ENCODE measurements at regions not wholly inside any gene's neighbourhood (a gene's known extent, or its start where the extent isn't known, plus 50 kb on each side); places are given as distances from the start of the nearest gene placed in this dataset.

DNA sequence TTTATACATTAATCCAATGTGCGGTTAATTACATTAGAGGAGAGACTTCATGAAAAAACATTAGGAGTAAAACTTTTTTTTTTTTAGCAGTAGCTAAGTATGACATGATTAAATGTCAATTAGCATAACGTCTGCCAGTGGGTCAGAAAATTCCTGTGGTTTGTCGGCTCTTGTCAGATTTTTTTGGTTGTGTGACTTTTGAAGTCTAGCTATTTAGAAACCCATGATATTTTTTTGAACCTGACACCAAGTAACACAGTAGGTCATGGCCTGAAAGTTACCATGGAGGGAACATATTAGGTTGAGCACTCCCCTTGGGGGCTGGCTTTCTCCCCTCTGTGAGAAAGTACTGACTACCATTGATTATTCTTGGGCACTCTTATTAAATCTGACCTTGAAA, 84.8 kb upstream of the ALDH1A1 start:
- no peak for DNase-seq (ENCODE audit: low read depth)
- no peak overlapping the region for H3K4me3 ChIP-seq (ENCODE audit: control insufficient read depth, low read depth, low read length)
- TF ChIP-seq, protein P1, sequence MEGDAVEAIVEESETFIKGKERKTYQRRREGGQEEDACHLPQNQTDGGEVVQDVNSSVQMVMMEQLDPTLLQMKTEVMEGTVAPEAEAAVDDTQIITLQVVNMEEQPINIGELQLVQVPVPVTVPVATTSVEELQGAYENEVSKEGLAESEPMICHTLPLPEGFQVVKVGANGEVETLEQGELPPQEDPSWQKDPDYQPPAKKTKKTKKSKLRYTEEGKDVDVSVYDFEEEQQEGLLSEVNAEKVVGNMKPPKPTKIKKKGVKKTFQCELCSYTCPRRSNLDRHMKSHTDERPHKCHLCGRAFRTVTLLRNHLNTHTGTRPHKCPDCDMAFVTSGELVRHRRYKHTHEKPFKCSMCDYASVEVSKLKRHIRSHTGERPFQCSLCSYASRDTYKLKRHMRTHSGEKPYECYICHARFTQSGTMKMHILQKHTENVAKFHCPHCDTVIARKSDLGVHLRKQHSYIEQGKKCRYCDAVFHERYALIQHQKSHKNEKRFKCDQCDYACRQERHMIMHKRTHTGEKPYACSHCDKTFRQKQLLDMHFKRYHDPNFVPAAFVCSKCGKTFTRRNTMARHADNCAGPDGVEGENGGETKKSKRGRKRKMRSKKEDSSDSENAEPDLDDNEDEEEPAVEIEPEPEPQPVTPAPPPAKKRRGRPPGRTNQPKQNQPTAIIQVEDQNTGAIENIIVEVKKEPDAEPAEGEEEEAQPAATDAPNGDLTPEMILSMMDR (IDR thresholded peaks at IDR 0.05; ENCODE audit: control insufficient read depth, insufficient read depth, low read depth, low read length, missing control alignments), result no peak

DNA sequence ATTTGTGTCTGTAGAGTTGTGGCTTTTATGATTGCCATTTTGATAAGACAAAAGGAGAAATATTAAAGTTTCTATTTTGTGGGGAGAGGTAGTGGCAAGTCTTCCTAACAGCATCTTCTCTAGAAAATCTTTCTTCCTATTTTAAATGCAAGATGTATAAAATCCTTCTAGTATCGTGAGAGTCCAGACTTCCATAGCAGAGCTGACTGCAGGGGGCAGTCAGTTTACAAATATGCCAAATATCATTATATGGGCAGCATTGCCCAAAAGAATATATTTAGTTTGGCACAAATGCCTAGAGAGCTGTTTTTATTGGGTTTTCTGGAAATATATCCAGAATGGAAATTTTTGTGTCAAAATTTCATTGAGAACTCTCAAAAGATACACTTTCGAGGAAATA, 82.1 kb upstream of the ALDH1A1 start:
- TF ChIP-seq, protein P1 (IDR thresholded peaks at IDR 0.05; ENCODE audit: control insufficient read depth, insufficient read depth, low read depth, low read length, missing control alignments), result peak; percentile 16
- H3K4me3 ChIP-seq (ENCODE audit: control insufficient read depth, low read depth, low read length), result no peak overlapping the region
- no peak for DNase-seq (ENCODE audit: low read depth)

DNA sequence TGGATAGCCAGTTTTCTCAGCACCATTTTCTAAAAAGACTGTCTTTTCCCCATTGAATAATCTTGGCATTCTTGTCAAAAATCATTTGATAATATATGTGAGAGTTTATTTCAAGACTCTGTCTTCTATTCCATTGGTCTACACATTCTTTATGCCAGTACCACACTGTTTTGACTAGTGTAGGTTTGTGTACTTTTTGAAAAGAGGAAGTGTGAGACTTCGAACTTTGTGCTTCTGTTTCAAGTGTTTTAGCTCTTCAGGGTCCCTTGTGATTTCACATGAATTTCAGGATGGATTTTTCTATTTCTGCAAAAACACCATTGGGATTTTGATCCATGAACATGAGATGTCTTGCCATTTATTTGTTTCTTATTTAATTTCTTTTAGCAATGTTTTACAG, 78.5 kb upstream of the ALDH1A1 start:
- no peak for DNase-seq (ENCODE audit: low read depth)
- H3K4me3 ChIP-seq (ENCODE audit: control insufficient read depth, low read depth, low read length), result no peak overlapping the region
- TF ChIP-seq, protein P1 (IDR thresholded peaks at IDR 0.05; ENCODE audit: control insufficient read depth, insufficient read depth, low read depth, low read length, missing control alignments), result no peak

DNA sequence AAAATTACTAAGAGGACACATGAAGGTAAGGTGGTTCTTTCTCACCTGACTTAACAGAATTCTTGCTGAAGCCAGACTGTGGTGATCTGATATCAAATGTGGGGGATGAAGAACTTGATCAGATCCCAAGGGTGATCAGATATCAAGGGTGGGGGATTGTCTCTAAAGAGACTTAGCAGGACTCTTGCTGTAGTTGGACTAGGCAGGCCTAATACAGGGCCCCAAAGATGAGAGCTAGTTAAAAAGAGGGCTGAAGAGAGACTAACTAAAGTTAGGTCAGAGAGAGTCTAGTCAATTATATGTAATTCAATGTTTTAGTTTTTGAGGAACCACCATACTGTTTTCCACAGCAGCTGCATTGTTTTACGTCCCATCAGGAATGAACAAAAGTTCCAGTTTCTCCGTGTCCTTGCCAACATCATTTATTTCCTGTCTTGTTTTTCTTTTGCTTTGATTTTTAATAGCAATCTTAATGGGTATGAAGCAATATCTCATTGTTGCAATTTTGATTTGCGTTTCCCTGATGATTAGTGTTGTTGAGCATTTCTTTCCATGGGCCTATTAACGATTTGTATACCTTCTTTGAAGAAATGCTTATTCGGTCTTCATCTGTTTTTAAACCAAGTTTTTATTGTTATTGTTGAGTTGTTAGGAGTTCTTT, 77.6 kb upstream of the ALDH1A1 start:
- no peak overlapping the region for H3K4me3 ChIP-seq (ENCODE audit: control insufficient read depth, low read depth, low read length)
- no peak for DNase-seq (ENCODE audit: low read depth)
- TF ChIP-seq, protein P1 (IDR thresholded peaks at IDR 0.05; ENCODE audit: control insufficient read depth, insufficient read depth, low read depth, low read length, missing control alignments), result no peak

DNA sequence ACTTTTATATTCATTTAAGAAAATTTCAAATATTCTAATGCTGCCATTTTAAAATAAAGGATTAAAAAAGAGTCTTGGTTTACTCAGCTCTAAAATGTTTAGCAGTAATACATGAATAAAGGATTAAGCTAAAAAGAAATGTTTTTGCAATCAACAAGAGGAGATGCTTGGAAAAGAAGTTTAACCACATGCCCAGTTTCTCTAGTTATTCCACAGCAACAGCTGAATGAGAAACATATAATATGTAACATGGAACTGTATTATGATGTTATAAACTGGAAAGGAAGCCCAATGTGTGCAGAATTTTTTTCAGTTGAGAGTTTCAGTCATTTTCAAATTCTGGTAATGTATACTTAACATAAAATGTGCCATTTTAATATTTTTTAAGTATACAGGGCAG, 76.5 kb upstream of the ALDH1A1 start:
- TF ChIP-seq, protein P1 (IDR thresholded peaks at IDR 0.05; ENCODE audit: control insufficient read depth, insufficient read depth, low read depth, low read length, missing control alignments), result no peak
- no peak for DNase-seq (ENCODE audit: low read depth)
- no peak overlapping the region for H3K4me3 ChIP-seq (ENCODE audit: control insufficient read depth, low read depth, low read length)

DNA sequence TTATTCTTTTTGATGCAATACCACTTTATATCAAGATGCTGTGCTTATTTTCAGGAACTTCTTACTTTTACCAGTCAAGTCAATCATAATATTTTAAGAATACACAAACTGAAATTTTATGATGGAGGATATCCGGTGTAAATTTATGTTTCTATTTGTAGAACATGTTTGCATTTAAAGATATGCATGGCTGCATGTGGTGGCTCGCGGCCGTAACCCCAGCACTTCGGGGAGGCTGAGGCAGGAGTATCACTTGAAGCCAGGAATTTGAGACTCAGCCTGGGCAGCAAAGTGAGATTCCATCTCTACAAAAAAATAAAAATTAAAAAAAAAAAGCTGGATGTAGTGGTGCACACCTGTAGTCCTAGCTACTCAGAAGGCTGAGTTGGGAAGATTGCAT, 73.5 kb upstream of the ALDH1A1 start:
- no peak for DNase-seq (ENCODE audit: low read depth)
- no peak overlapping the region for H3K4me3 ChIP-seq (ENCODE audit: control insufficient read depth, low read depth, low read length)
- TF ChIP-seq, protein P1 (IDR thresholded peaks at IDR 0.05; ENCODE audit: control insufficient read depth, insufficient read depth, low read depth, low read length, missing control alignments), result no peak
